Activated CD8-positive, alpha-beta T cell treated with anti-CD3 and anti-CD28 coated beads, Interleukin-2, amount 10 ng/mL, durations not matched to agents 7 days and 5 days (primary cell): ENCODE measurements at regions not wholly inside any gene's neighbourhood (a gene's known extent, or its start where the extent isn't known, plus 50 kb on each side); places are given as distances from the start of the nearest gene placed in this dataset.

ENCODE experiments used
- ATAC-seq: fragments of 150-1000 bp; cut with Tn5 transposase; one replicate; pipeline ENCODE4 v1.10.0; 2021; ENCODE audit warnings: moderate library complexity
- CTCF ChIA-PET: fragments of 350-600 bp; sonication (Branson Sonifier 250); formaldehyde crosslinking; loops from one replicate; lab custom pipeline; 2021; ENCODE audit warnings: antibody characterized with exemption; lab: Charles Lee
- POLR2A ChIA-PET: fragments of 350-600 bp; sonication (Branson Sonifier 250); formaldehyde crosslinking; loops from one replicate; lab custom pipeline; 2021; ENCODE audit warnings: antibody characterized with exemption; lab: Charles Lee
- DNase-seq: peaks from one replicate; pipeline ENCODE4 v3.0.0-alpha.2; 2020
- H3K27ac Mint-ChIP-seq: one replicate; pipeline ENCODE4 v1.8.0; 2021; ENCODE audit warnings: mild to moderate bottlenecking, mixed read lengths
- H3K27me3 Mint-ChIP-seq: one replicate; pipeline ENCODE4 v1.8.0; 2021; ENCODE audit warnings: low read depth, mixed read lengths
- H3K36me3 Mint-ChIP-seq: one replicate; pipeline ENCODE4 v1.8.0; 2021; ENCODE audit warnings: low read depth, mixed read lengths
- H3K4me1 Mint-ChIP-seq: one replicate; pipeline ENCODE4 v1.8.0; 2021; ENCODE audit warnings: low read depth, mixed read lengths
- H3K4me3 Mint-ChIP-seq: one replicate; pipeline ENCODE4 v1.8.0; 2021; ENCODE audit warnings: mild to moderate bottlenecking, mixed read lengths
- H3K9me3 Mint-ChIP-seq: one replicate; pipeline ENCODE4 v1.8.0; 2022; ENCODE audit warnings: mixed read lengths; ENCODE audit not compliant: insufficient read depth

DNA sequence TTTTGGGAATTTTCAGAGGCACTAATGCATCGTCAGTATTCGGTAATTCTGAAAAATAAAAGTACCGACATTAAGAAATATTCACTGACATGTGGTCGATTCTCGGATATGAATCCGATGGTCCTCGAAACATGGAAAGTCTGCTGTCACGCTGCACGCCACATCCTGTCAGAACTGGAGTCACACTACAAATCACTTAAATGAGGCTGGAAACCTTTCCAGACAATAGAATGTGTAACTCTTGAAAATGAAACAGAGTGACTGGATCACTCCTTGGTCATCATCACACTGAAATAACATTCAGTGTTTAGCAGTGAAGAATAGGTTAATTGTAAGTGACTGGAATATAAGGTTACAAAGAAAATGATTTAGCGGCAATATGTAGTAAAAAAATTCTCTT lies 620.1 kb upstream of the ADAMTS5 start:
- Mint-ChIP-seq H3K4me3 (no peak overlapping the region), H3K9me3 (no peaks in the 10 kb centered on the region), H3K27me3 (no peaks in the 10 kb centered on the region), H3K27ac (no peak overlapping the region), H3K4me1 (no peaks in the 10 kb centered on the region), H3K36me3 (no peaks in the 10 kb centered on the region)
- DNase-seq (no peak), ATAC-seq (no peak)
- POLR2A ChIA-PET, result no interaction called here
- CTCF ChIA-PET, result no interaction called here

DNA sequence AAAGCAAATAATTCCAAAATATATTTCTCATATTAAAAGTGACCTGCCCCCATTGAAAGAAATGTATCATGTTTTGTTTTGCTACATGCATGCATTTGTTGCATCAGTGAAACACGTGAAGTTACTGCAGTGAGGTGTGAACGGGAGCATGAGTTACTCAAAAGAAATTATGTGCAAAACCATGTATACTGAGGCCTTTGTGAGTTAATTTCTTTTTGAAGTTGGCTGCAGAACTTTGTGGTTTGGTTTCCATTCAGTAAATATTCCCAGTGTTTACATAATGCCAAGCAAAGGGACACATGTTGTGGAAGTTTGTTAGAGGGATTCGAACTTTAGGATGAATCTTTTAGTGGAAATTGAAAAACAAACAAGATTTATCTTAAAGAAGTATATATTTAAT lies 619.4 kb upstream of the ADAMTS5 start:
- H3K4me3 Mint-ChIP-seq, result no peak overlapping the region
- ATAC-seq (no peak), DNase-seq (no peak)
- ChIA-PET CTCF (no interaction called here), POLR2A (no interaction called here)
- no peaks in the 10 kb centered on the region for H3K4me1 Mint-ChIP-seq
- no peaks in the 10 kb centered on the region for H3K27me3 Mint-ChIP-seq
- no peak overlapping the region for H3K27ac Mint-ChIP-seq
- no peaks in the 10 kb centered on the region for H3K9me3 Mint-ChIP-seq
- no peaks in the 10 kb centered on the region for H3K36me3 Mint-ChIP-seq

DNA sequence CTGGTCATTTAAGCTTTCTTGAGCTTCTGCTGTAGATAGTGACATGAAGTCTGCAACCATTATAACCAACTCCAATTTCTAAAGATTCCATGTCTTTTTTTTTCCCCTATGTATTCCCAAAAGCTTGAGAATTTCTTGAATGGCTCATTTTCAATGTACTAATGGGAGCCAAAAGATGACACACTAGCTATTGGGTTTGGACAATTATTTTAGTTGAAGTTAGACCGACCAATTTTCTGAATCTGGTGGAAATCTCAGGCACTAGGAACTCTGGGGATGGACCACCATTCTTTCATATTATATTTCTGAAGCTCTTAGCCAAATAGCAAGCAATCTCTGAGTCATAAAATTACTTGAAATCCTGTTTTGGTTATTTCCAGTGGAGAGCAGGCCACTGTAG lies 617.4 kb upstream of the ADAMTS5 start:
- Mint-ChIP-seq H3K36me3 (no peaks in the 10 kb centered on the region), H3K27me3 (no peaks in the 10 kb centered on the region), H3K27ac (no peak overlapping the region), H3K4me3 (no peak overlapping the region), H3K4me1 (no peaks in the 10 kb centered on the region), H3K9me3 (no peaks in the 10 kb centered on the region)
- DNase-seq (no peak), ATAC-seq (no peak)
- ChIA-PET CTCF (no interaction called here), POLR2A (no interaction called here)

DNA sequence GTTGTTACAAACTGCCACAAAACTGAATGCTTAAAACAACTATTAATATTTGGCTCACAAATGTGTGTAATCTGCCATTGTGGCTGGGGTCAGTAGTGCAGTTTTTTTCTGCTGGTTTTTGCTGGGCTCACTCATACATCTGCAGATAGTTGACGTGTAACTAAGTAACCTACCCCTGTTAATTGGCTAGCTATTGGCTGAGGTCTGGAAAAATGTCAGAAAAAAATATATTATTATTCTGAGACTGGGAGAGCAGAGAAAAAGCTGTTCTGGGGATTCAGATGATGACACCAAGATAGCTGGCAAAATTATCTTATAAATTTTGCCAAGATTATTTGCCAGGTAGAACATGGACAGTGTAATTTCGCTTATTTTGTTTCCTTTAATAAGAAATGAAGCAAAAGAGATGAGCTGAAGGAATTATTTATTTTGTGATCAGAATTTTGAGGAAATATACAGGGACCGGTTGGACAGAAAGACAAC lies 616.1 kb upstream of the ADAMTS5 start:
- H3K27ac Mint-ChIP-seq, result no peak overlapping the region
- CTCF ChIA-PET, result no interaction called here
- DNase-seq (no peak), ATAC-seq (no peak)
- POLR2A ChIA-PET, result no interaction called here
- H3K4me3 Mint-ChIP-seq, result no peak overlapping the region
- no peaks in the 10 kb centered on the region for H3K9me3 Mint-ChIP-seq
- no peaks in the 10 kb centered on the region for H3K36me3 Mint-ChIP-seq
- no peaks in the 10 kb centered on the region for H3K4me1 Mint-ChIP-seq
- H3K27me3 Mint-ChIP-seq, result no peaks in the 10 kb centered on the region

DNA sequence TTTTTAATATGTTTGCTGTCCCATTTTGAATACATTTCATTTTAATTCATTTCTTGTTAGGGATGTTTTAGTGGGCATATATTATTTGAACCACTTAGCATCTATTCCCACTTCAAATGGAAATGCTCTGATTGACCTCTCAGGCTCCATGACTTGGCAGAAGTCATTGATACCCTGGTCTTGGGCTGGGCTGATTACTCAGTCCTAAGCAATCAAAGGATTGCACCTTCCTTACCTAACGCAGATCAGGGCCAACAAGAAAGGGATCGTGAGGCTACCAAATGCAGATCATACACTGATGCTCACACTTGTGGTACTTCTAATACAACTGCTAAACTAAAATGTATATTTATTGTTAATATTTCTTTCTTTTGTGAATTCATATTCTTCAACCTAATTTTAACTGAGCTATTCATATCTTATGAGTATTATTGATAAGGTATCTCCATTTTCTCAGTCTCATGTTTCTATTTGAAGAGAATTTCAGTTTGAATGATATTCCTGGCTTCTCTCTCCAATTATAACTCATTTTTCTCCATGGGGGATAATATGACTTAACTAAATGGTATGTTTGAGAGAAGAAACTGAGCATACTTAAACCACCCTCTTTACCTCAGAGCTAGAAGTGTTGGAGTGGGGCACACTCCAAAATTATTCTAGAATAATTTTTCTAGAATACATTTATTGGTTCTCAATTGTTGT lies 615.5 kb upstream of the ADAMTS5 start:
- H3K4me3 Mint-ChIP-seq, result no peak overlapping the region
- ChIA-PET CTCF (no interaction called here), POLR2A (no interaction called here)
- DNase-seq, result no peak
- no peak for ATAC-seq
- no peaks in the 10 kb centered on the region for H3K9me3 Mint-ChIP-seq
- no peaks in the 10 kb centered on the region for H3K27me3 Mint-ChIP-seq
- no peaks in the 10 kb centered on the region for H3K4me1 Mint-ChIP-seq
- H3K27ac Mint-ChIP-seq, result no peak overlapping the region
- H3K36me3 Mint-ChIP-seq, result no peaks in the 10 kb centered on the region

DNA sequence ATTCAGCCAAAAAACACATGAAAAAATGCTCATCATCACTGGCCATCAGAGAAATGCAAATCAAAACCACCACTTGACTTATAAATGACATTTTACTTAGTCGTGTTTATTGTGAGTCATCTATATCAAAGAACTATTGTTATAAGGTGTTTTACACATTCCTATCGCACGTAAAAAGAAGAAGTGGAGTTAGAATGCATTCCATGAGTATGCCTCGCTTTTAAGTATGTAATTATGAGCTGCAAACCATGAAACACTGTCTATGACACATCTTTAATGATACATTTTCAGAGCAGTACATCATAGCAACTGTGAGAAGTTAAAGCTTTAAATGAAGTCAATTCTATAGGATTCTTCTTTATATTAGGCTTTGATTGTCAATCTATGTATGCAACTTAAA lies 614.3 kb upstream of the ADAMTS5 start:
- CTCF ChIA-PET, result no interaction called here

DNA sequence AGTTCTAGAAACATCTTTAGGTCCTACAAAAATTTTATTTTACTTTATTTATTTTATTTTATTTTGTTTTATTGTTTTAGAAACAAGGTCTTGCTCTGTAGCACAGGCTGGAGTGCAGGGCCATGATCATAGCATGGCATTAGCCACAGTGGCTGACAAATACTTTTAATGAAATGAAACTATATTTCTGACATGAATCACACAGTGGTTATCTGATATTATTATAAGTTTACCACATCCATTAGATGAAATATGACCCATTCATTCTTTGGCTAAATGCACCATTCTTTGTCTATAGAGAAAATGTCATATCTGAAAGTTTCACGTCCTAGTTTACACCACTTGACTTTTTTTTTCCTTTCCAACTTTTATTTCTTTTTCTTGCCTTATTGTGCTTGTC lies 613.4 kb upstream of the ADAMTS5 start:
- no peak for ATAC-seq
- Mint-ChIP-seq H3K27ac (no peak overlapping the region), H3K9me3 (no peaks in the 10 kb centered on the region), H3K36me3 (no peaks in the 10 kb centered on the region), H3K4me3 (no peak overlapping the region), H3K4me1 (no peaks in the 10 kb centered on the region), H3K27me3 (no peaks in the 10 kb centered on the region)
- CTCF ChIA-PET, result no interaction called here
- POLR2A ChIA-PET, result no interaction called here
- no peak for DNase-seq

More for the DNA sequence above, 614.3 kb upstream of the ADAMTS5 start:
- DNase-seq, result no peak
- Mint-ChIP-seq H3K27me3 (no peaks in the 10 kb centered on the region), H3K27ac (no peak overlapping the region), H3K9me3 (no peaks in the 10 kb centered on the region), H3K4me3 (no peak overlapping the region), H3K36me3 (no peaks in the 10 kb centered on the region), H3K4me1 (no peaks in the 10 kb centered on the region)
- POLR2A ChIA-PET, result no interaction called here
- no peak for ATAC-seq

DNA sequence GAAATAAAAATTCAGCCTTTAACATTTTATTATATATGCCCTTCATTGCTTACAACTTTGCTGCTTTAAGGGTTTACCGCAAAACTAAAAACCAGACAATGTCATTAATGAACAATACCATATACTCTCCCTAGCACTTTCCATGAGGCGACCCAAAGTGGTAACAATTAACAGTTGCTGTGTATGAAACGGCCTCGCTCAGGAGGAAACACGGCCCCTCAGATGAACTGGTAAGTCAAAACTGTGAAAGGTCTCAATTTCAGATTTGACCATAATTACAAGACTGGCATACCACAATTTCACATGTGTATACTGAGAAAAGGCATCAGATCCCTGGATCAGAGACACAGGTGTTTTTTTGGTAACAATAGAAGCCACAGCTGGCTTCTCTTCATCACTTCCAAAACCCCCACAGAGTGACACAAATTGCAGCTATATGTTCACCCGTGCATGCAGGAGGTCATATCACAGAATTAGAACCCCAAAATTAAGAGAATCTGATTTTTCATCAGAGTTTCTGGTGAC lies 611.9 kb upstream of the ADAMTS5 start:
- no peaks in the 10 kb centered on the region for H3K27me3 Mint-ChIP-seq
- DNase-seq (no peak), ATAC-seq (no peak)
- no peak overlapping the region for H3K4me3 Mint-ChIP-seq
- POLR2A ChIA-PET, result no interaction called here
- no peaks in the 10 kb centered on the region for H3K36me3 Mint-ChIP-seq
- no peak overlapping the region for H3K27ac Mint-ChIP-seq
- no peaks in the 10 kb centered on the region for H3K9me3 Mint-ChIP-seq
- CTCF ChIA-PET, result no interaction called here
- no peaks in the 10 kb centered on the region for H3K4me1 Mint-ChIP-seq

DNA sequence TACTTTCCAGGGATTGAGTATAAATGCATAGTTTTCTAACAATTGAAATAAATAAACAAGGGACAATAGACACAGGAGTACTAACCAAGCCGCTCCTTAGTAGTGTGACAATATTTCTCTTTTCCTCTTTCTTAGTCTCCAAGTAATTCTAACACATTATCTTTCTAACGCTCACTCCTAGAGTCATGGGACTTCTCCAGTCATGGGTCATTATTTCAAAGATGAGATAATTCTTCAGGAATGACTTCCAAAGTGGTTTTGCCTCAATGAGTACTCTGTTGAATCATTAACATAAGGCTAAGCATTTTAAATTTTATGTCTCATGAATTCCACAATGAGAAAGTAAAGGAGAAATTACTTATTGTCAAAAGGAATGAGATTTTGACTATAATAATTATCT lies 605.8 kb upstream of the ADAMTS5 start:
- DNase-seq (no peak), ATAC-seq (no peak)
- H3K27me3 Mint-ChIP-seq, result no peaks in the 10 kb centered on the region
- H3K36me3 Mint-ChIP-seq, result no peaks in the 10 kb centered on the region
- no peak overlapping the region for H3K4me3 Mint-ChIP-seq
- H3K9me3 Mint-ChIP-seq, result no peaks in the 10 kb centered on the region
- no peaks in the 10 kb centered on the region for H3K4me1 Mint-ChIP-seq
- POLR2A ChIA-PET, result no interaction called here
- H3K27ac Mint-ChIP-seq, result no peak overlapping the region
- CTCF ChIA-PET, result no interaction called here

DNA sequence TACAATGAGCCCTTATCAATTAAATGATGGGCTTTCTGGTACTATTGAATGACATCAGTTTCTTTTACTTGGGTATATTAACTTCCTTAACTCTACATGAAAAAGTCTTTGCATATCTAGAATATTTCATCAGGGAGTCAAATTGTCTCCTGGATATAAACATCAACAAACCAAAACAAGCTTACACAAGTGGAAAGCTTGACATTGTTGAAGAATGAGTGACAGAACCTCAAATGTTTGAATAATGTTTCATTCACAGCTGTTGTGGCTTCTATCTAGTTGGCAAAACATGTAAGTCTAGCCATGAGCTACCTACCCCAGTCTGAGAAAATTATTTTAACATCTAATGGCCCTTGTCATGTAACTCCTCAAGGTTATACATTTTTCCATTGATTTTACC lies 604.8 kb upstream of the ADAMTS5 start:
- no peak for ATAC-seq
- H3K4me3 Mint-ChIP-seq, result no peak overlapping the region
- H3K27me3 Mint-ChIP-seq, result no peaks in the 10 kb centered on the region
- no peaks in the 10 kb centered on the region for H3K36me3 Mint-ChIP-seq
- H3K27ac Mint-ChIP-seq, result no peak overlapping the region
- H3K9me3 Mint-ChIP-seq, result no peaks in the 10 kb centered on the region
- H3K4me1 Mint-ChIP-seq, result no peaks in the 10 kb centered on the region
- CTCF ChIA-PET, result no interaction called here
- no peak for DNase-seq
- POLR2A ChIA-PET, result no interaction called here

DNA sequence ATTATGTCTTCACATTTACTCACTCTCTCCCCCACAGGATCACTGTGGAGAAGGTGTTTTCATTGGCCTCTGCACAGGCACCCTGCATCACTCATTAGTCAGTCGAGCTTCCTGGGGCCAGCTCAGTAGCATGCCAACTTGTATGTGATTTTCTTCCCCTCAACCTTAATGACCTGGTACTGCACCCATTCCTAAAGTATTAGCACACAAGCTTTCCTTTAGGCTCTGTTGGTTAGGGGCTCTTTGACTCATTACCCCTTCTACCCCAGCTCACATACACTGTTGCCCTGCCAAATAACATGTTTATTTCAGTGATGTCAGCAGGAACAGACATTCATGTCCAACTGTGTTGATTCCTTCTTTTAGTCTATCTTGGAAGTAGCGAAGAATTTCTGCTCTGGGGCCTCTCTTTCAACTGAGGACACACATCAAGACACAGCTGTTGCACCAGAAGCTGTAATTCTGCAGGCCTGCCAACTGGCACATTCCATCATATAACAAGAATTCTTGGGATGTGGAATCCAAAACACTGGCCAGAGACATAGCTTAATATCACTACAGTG lies 603.5 kb upstream of the ADAMTS5 start:
- H3K36me3 Mint-ChIP-seq, result no peaks in the 10 kb centered on the region
- H3K4me1 Mint-ChIP-seq, result no peaks in the 10 kb centered on the region
- CTCF ChIA-PET, result no interaction called here
- DNase-seq (no peak), ATAC-seq (no peak)
- POLR2A ChIA-PET, result no interaction called here
- H3K4me3 Mint-ChIP-seq, result no peak overlapping the region
- H3K27me3 Mint-ChIP-seq, result no peaks in the 10 kb centered on the region
- no peaks in the 10 kb centered on the region for H3K9me3 Mint-ChIP-seq
- no peak overlapping the region for H3K27ac Mint-ChIP-seq

DNA sequence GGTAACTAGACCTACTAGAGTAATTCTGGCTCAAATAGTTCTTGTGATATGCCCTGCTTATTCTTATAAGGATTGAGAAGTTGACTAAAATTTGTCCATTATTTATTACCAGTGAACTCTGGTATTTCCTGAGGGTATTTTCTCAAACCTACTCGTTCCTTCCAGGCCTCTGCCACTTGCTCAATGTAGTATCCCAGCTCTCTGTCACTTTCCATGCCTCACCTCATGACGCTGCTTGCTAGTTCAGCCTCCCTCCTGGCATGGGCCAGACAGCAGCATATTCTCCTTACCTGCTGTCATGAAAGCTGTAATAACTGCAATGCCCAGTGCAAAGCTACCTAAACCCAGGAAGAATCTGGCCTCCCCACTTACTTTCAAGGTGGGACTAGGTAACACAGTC lies 602.9 kb upstream of the ADAMTS5 start:
- DNase-seq (no peak), ATAC-seq (no peak)
- H3K27ac Mint-ChIP-seq, result no peak overlapping the region
- POLR2A ChIA-PET, result no interaction called here
- no peaks in the 10 kb centered on the region for H3K27me3 Mint-ChIP-seq
- H3K36me3 Mint-ChIP-seq, result no peaks in the 10 kb centered on the region
- no peak overlapping the region for H3K4me3 Mint-ChIP-seq
- H3K4me1 Mint-ChIP-seq, result no peaks in the 10 kb centered on the region
- CTCF ChIA-PET, result no interaction called here
- no peaks in the 10 kb centered on the region for H3K9me3 Mint-ChIP-seq
